Endothelial cell of umbilical vein (primary cell): ENCODE measurements at regions not wholly inside any gene's neighbourhood (a gene's known extent, or its start where the extent isn't known, plus 50 kb on each side); places are given as distances from the start of the nearest gene placed in this dataset.
"Not testable (repeated sequence)": the region's sequence is repeated elsewhere in the genome, so short reads cannot be mapped to it uniquely, and the experiment has no call there.

Experiments used
- BruUV-seq: library from RNA; stranded (reverse); fragments of 400-500 nt; replicated peaks from 2 replicates; lab custom pipeline; 2021; lab: Mats Ljungman, UMichigan
- CTCF ChIA-PET: fragments of 300-600, 350-600 bp; sonication (Branson Sonifier 250); formaldehyde crosslinking; loops from one replicate; lab custom pipeline; 2021; ENCODE audit warnings: antibody characterized with exemption, inconsistent platforms; lab: Charles Lee
- POLR2A ChIA-PET: fragments of 300-600, 350-600 bp; sonication (Branson Sonifier 250); formaldehyde crosslinking; loops from one replicate; lab custom pipeline; 2021; ENCODE audit warnings: antibody characterized with exemption, inconsistent platforms; lab: Charles Lee
- DNase-seq: peaks from one replicate; pipeline ENCODE4 v3.0.0-alpha.2; 2011; ENCODE audit warnings: low read depth, low spot score
- FAIRE-seq: peaks from 2 replicates; lab custom pipeline; 2011; peaks lifted over from hg19 to GRCh38; lab: Jason Lieb, UNC
- H2AFZ ChIP-seq: 2 replicates; pipeline ENCODE4 v1.6.0; 2012; ENCODE audit warnings: low read depth, low read length, control low read depth, inconsistent platforms
- H3K27ac ChIP-seq: 2 replicates; pipeline ENCODE4 v1.5.1; 2011; ENCODE audit warnings: low read depth, mild to moderate bottlenecking, control low read depth, low read length, moderate library complexity; ENCODE audit not compliant: insufficient read depth
- H3K27me3 ChIP-seq, 2 experiments: 2 replicates each; pipeline versions ENCODE4 v1.6.0 to v1.6.1; 2011; ENCODE audit warnings: low read length in 2 of 2, mixed read lengths in 1 of 2; ENCODE audit not compliant: control insufficient read depth in 2 of 2, insufficient read depth in 2 of 2
- H3K36me3 ChIP-seq, 2 experiments: 2 replicates in 1 of 2; 3 replicates in 1 of 2; pipeline ENCODE4 v1.5.1; 2011; ENCODE audit warnings: low read length in 2 of 2, mild to moderate bottlenecking in 1 of 2, moderate library complexity in 1 of 2; ENCODE audit not compliant: control insufficient read depth in 2 of 2, insufficient read depth in 2 of 2; ENCODE audit errors: extremely low read depth in 1 of 2
- H3K4me1 ChIP-seq: 3 replicates; pipeline ENCODE4 v1.5.1; 2011; ENCODE audit warnings: mild to moderate bottlenecking, low read length; ENCODE audit not compliant: control insufficient read depth, insufficient read depth; ENCODE audit errors: extremely low read depth
- H3K4me2 ChIP-seq: 2 replicates; pipeline ENCODE4 v1.6.1; 2011; ENCODE audit warnings: low read length, control low read depth, mixed read lengths; ENCODE audit not compliant: insufficient read depth
- H3K4me3 ChIP-seq, 3 experiments: fragments of 200-600 bp in 1 of 3; sonication (generic), shearing (Covaris generic) in 1 of 3; replicated peaks in 1 of 3; 2 replicates each; pipeline ENCODE4 v1.5.1; 2011 to 2016; ENCODE audit warnings: control low read depth in 3 of 3, low read length in 3 of 3, mild to moderate bottlenecking in 2 of 3, inconsistent platforms in 1 of 3, low read depth in 1 of 3, moderate library complexity in 1 of 3; ENCODE audit not compliant: insufficient read depth in 1 of 3
- H3K79me2 ChIP-seq: 2 replicates; pipeline ENCODE4 v1.6.0; 2012; ENCODE audit warnings: low read length, inconsistent platforms; ENCODE audit not compliant: control insufficient read depth, insufficient read depth
- H3K9ac ChIP-seq: replicated peaks from 2 replicates; pipeline ENCODE3; 2011; ENCODE audit warnings: low read length, control low read depth; ENCODE audit not compliant: insufficient read depth; ENCODE audit errors: extremely low read depth
- H3K9me1 ChIP-seq: replicated peaks from 3 replicates; pipeline ENCODE4 v1.6.0; 2011; ENCODE audit warnings: mild to moderate bottlenecking, low read length; ENCODE audit not compliant: control insufficient read depth, insufficient read depth; ENCODE audit errors: extremely low read depth
- H3K9me3 ChIP-seq: replicated peaks from 2 replicates; pipeline ENCODE4 v1.5.1; 2012; ENCODE audit warnings: low read length, inconsistent platforms; ENCODE audit not compliant: control insufficient read depth, insufficient read depth
- H4K20me1 ChIP-seq: replicated peaks from 2 replicates; pipeline ENCODE3; 2011; ENCODE audit warnings: mild to moderate bottlenecking, low read length; ENCODE audit not compliant: control insufficient read depth, insufficient read depth; ENCODE audit errors: extremely low read depth
- CTCF ChIP-seq, 2 donors: IDR thresholded peaks; 1 replicate in 1 of 2; 2 replicates in 1 of 2; pipeline ENCODE4 v1.5.1; 2011; ENCODE audit warnings: low read length in 2 of 2, mild to moderate bottlenecking in 2 of 2, moderate library complexity in 2 of 2, control low read depth in 1 of 2, inconsistent platforms in 1 of 2, low read depth in 1 of 2; ENCODE audit not compliant: insufficient read depth in 1 of 2; ENCODE audit errors: extremely low read depth in 1 of 2
- EZH2 ChIP-seq: IDR thresholded peaks from 2 replicates; pipeline ENCODE4 v1.6.1; 2012; ENCODE audit warnings: borderline replicate concordance, low read depth, mild to moderate bottlenecking, moderate library complexity, low read length, inconsistent platforms; ENCODE audit not compliant: severe bottlenecking
- FOS ChIP-seq: IDR thresholded peaks from 2 replicates; pipeline ENCODE4 v1.6.1; 2011; ENCODE audit warnings: mild to moderate bottlenecking, low read length, moderate library complexity, borderline replicate concordance; ENCODE audit not compliant: insufficient read depth
- GATA2 ChIP-seq: IDR thresholded peaks from 2 replicates; pipeline ENCODE4 v1.7.0; 2011; ENCODE audit warnings: low read depth, mild to moderate bottlenecking, moderate library complexity, mixed read lengths, low read length; ENCODE audit not compliant: insufficient read length, insufficient read depth
- JUN ChIP-seq: IDR thresholded peaks from 2 replicates; pipeline ENCODE4 v1.6.1; 2011; ENCODE audit warnings: borderline replicate concordance, low read depth; ENCODE audit not compliant: insufficient read length, insufficient read depth
- MAX ChIP-seq: IDR thresholded peaks from 2 replicates; pipeline ENCODE4 v1.6.1; 2011; ENCODE audit not compliant: insufficient read depth, insufficient read length
- MYC ChIP-seq: IDR thresholded peaks from one replicate; pipeline ENCODE4 v1.6.1; 2011; ENCODE audit warnings: mild to moderate bottlenecking, low read depth, low read length
- POLR2A ChIP-seq: IDR thresholded peaks from 2 replicates; pipeline ENCODE4 v1.6.1; 2012; ENCODE audit warnings: low read depth, mild to moderate bottlenecking, control low read depth, low read length
- POLR2AphosphoS5 ChIP-seq: IDR thresholded peaks from 2 replicates; pipeline ENCODE4 v1.6.1; 2012; ENCODE audit warnings: low read depth, mild to moderate bottlenecking, control low read depth, low read length, moderate library complexity; ENCODE audit not compliant: insufficient read depth
- dilution Hi-C: fragments of 300-500 bp; cut with MboI; formaldehyde crosslinking; loops from one replicate; pipeline ENCODE4 v1.15.0; 2019; ENCODE audit warnings: low sequenced_read_pairs; ENCODE audit not compliant: extremely low pct_ligation_motif_present
- intact Hi-C: fragments of 100-400 bp; cut with micrococcal nuclease; formaldehyde crosslinking; loops from one replicate; pipeline ENCODE4 v1.10.0; 2022

GRCh38 chr2:45096038-45096437, 86.8 kb upstream of the SIX2 start:
- H3K36me3 ChIP-seq, POLR2A ChIA-PET, H3K4me2 ChIP-seq, H4K20me1 ChIP-seq, DNase-seq, H2AFZ ChIP-seq, H3K79me2 ChIP-seq, H3K9ac ChIP-seq, H3K9me3 ChIP-seq, CTCF ChIA-PET, H3K4me1 ChIP-seq, intact Hi-C loops, H3K4me3 ChIP-seq, dilution Hi-C loops, H3K27ac ChIP-seq, H3K27me3 ChIP-seq, BruUV-seq, H3K9me1 ChIP-seq, FAIRE-seq: not testable (repeated sequence)

GRCh38 chr2:45093663-45094062, 84.4 kb upstream of the SIX2 start:
- POLR2A ChIA-PET = no interaction called here
- H3K9ac ChIP-seq = no peak overlapping the region
- no peaks in the 10 kb centered on the region for H3K9me3 ChIP-seq
- H2AFZ ChIP-seq = no peak overlapping the region
- no peaks in the 10 kb centered on the region for H4K20me1 ChIP-seq
- no TSS peak for BruUV-seq
- H3K27ac ChIP-seq = no peak overlapping the region
- TF ChIP-seq FOS (no peak), POLR2A (no peak), GATA2 (no peak), EZH2 (no peak), MYC (no peak), MAX (no peak), POLR2AphosphoS5 (no peak), CTCF (IDR thresholded peaks at IDR 0.05; ENCODE audit: extremely low read depth in 1 of 2, insufficient read depth in 1 of 2, low read depth in 1 of 2, low read length in 2 of 2) (no peak), JUN (no peak)
- no peaks in the 10 kb centered on the region for H3K4me1 ChIP-seq
- DNase-seq = no peak
- intact Hi-C loops = no loop called here
- H3K27me3 ChIP-seq = peaks cover 4 to 17% of the 10 kb centered on the region in 2 experiments
- no peaks in the 10 kb centered on the region for H3K79me2 ChIP-seq
- no peak overlapping the region for H3K4me3 ChIP-seq
- H3K9me1 ChIP-seq = no peaks in the 10 kb centered on the region
- dilution Hi-C loops = no loop called here
- FAIRE-seq = no peak
- no peak overlapping the region for H3K4me2 ChIP-seq
- CTCF ChIA-PET = no interaction called here
- no peaks in the 10 kb centered on the region for H3K36me3 ChIP-seq
